GM18498 (cell line): ENCODE measurements at regions not wholly inside any gene's neighbourhood (a gene's known extent, or its start where the extent isn't known, plus 50 kb on each side); places are given as distances from the start of the nearest gene placed in this dataset.
"Not testable (repeated sequence)": the region's sequence is repeated elsewhere in the genome, so short reads cannot be mapped to it uniquely, and the experiment has no call there.

Experiments
- ATAC-seq: cut with Tn5 transposase; IDR thresholded peaks from one replicate; pipeline ENCODE4 v1.9.1; 2021; ENCODE audit warnings: mild to moderate bottlenecking, moderate library complexity; ENCODE audit not compliant: unreplicated experiment

DNA sequence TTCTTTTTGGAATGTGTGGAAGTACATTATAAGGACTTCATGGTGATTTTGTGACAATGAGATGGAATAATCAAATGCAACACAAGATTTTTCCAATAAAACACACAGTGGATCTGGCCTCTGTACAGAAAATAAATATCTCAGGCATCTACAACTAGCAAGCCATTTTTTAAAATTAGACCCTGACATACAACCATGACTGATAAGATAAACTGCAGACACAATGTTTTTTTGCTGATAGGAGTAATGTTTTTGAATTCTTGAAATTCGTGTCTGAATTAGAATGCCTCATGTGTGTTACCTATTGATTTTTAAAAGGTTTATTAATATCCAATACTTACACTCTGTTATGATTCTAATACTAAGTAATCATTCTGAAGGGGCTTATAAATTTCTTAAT, 328.1 kb downstream of the HGF start:
- no peak for ATAC-seq

DNA sequence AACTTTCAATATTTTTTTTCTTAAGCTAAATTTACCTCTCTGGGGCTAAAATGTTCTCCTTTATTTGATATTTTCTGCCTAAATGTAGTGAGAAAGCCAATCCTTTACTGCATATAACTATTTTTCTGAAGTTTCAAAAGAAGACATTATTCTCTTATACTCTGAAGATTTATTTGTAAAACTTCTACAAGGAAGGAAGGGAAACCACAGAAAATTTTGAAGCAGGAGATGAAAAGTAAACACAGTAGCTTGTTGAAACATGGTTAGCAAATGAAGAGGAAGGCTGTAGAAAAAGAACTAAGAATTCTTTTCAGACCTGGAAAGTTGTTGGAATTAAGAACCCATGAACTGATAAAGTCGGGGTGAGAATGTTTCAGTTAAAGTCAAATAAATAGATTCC, 330.3 kb downstream of the HGF start:
- ATAC-seq = no peak

DNA sequence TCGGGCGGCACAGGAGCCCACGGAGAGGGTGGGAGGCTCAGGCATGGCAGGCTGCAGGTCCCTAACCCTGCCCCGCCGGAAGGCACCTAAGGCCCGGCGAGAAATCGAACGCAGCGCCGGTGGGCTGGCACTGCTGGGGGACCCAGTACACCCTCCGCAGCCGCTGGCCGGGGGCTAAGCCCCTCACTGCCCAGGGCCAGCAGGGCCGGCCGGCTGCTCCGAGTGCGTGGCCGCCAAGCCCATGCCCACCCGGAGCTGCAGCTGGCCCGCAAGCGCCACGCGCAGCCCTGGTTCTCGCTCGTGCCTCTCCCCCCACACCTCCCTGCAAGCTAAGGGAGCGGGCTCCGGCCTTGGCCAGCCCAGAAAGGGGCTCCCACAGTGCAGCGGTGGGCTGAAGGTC, 332.7 kb downstream of the HGF start:
- ATAC-seq = not testable (repeated sequence)

DNA sequence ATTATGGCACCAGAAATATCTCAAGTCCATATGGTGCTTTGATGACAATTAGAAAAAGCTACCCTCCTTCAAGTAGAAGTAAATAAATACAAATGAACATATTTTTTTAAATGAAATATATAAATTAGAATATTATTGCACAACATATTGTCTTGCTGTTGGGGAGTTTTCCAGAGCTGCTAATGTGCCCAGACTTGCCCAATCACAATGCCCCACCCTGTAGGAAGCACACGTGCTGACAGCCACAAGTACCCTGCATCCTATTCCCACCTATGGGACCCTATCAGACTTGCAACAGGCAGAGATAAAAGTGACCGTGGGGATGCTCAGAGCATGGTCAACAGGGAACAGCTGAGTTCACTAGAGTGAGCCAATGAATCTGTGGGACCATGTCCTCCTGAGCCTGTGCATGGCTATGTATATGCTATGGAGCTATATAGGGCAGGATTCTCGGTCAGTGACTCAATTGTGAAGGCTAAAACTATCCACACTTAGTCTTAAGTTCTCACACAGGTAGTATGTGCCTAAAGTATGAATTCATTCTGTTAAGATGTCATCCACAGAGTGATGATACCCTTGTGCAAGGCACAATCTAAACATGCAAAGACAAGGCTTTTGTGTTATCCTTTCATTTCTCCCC, 336.0 kb downstream of the HGF start:
- no peak for ATAC-seq

DNA sequence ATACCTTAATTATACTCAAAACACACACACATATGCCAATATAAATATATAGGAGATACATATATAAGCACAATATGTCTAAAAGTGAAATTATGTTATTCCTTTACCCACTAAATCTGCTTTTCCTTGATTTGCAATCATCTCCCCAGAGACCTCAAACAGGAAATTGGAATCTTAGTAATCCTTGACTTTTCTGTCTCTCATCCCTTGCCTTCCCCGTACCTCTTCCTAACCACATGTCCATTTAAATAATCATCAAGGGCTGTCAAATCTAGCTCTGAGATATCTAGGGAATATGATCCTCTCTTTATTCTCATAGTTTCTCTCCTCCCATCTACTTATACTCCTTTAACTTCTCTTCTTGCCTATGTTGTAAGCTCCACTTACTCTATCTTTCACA, 336.6 kb downstream of the HGF start:
- no peak for ATAC-seq

DNA sequence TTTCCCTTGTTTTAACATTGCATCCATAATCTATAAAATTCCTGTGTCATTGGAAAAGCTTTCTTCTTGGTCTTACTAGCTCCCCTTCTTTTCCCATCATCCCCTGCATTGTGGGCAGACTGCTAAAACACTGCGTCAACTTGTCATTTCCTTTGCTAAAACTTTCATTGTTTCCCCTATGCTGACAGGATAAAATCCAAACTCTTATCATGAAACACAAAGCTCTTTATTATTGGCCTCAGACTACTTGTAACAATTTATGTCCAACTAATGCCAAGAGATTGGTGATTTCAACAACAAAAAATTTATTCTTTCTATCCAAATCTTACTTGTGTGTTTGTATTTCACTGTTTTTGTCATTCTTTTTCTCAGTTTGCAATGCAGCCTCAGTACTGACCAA, 339.1 kb downstream of the HGF start:
- ATAC-seq = no peak

DNA sequence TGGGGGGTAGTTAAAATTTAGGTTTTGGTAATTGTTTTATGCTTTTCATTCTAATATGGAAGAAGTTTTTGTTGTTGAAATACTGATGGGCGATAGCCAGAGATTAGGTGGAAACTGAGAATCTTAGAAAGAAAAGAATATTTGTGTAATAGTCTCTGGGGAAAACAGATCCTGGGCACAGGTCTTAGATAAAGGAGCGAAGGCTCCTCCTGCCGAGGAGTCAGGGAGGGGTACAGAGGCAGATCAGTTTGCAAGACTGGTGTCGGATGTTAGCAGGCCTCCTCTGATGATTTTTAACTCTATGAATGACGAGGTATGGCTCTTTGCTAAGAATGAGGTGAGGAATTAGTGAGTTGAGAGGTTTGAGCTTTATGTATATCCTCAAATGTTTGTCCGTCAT, 339.7 kb downstream of the HGF start:
- no peak for ATAC-seq

DNA sequence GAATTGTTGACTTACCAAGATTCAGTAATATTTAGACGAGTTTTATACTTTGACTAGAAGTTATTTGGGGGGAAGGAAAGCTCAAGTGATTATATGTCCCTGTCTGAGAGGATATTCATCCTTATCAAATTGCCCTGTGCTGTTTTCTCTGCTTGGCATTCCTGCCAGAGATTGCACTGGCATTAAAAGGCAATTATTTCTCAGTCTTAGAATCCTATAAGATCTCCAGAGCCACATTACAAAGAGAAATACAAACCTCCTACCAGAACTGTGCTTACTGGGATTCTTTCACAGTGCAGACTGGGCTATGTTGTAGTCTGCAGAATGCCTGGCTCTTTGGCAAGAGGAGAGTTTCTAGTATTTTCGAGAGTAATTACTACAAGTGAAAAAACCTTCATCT, 342.4 kb downstream of the HGF start:
- no peak for ATAC-seq

DNA sequence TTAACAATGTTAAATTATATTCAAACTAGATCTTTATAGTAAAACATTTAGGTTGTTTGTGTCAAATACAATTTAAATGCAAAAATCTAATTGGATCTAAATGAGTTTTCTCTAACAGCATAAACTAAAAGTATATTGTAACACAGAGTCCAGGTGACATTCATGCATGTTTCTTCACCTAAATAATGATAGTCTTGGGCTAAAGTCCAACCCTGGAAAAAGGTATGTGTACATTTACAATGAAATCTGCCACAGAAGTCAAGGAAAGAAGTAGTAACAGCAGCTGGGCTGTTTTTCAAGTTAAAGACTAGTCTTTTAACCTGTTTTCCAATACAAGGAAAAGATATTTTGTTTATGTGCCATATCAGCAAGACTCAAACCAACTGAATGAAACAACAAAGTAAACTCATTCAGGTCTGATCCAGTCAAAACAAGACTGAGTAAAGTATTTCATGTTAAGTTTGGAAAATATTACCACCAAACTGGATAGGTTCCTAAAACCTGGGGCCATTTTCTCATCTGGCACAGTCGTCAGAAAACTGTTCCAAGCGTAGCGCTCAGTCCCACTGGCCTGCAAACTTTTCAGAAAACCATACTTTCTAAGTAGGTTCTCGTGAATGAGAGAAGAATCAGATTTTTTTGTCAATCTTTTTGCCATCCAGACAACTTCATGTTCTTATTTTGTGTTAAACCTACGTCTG, 349.2 kb downstream of the HGF start:
- no peak for ATAC-seq

DNA sequence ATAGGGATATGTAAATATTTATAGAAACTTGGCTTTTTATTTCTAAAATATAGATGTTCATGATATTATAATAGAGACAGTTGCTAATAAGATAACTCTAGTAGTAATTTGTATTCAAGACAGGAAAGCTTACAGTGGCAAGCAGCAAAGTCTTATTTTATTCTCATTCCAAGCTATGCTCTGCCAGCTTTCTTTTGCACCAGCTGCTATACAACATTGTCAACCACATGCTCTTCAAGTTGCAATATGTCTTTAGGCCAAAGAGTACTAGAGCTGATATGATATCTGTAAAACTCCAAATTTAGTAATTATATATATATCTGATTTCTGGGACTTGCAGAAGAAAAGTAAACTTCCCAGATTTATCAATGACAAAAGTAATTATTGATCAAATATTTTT, 350.1 kb downstream of the HGF start:
- no peak for ATAC-seq

DNA sequence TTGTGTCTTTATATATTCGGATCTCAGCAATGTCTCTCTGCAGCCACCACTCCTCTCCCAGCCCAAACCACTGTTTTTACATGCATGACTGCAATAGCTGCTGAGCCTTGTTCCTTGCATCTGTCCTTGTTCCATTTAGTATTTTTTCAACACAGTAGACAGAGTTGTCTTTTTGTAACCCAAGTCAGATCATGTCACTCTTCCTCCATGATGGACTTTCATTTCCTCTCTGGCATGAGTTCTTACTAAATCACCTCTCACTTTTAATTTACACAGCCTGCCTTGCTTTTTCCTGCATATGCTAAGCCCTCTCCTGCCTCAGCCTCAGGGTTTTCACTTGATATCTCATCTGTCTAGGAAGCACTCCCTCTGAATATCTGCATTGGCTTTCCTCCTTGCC, 353.2 kb downstream of the HGF start:
- ATAC-seq = no peak

DNA sequence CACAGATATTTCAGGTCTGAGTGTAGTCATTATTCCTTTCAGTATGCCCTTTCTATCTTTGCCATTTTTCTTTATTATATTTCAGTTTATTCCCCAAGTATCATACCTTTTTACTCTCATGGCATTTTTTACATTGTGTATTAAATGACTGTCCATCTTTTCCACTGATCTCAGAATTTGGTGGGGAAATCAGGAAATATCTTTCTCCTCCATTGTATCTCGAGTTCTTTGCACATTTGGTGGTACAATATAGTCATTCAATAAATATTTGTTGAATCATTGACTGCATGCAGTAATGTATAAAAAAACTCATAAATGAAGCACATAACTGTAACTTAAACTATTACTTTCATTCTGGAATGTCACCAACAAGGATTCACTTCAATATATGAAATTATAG, 354.7 kb downstream of the HGF start:
- no peak for ATAC-seq

DNA sequence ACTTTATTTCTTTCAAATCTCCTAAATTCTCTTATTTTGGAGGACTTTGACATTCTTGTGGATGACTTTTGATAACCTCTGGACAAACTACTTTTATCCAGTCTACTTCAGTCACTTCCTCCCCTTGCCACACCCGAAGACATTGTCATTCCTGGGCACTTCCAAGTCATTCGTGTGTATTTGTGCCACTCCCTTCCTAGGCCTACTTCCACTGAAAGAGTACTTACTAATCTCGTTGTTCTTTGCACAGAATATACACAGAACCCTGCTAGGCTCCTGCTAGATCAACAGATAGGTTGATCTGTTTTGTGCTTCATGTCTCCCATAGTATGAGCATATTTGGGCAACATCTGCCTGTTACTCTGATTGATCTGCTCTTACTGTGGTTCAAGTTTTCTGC, 355.4 kb downstream of the HGF start:
- no peak for ATAC-seq

DNA sequence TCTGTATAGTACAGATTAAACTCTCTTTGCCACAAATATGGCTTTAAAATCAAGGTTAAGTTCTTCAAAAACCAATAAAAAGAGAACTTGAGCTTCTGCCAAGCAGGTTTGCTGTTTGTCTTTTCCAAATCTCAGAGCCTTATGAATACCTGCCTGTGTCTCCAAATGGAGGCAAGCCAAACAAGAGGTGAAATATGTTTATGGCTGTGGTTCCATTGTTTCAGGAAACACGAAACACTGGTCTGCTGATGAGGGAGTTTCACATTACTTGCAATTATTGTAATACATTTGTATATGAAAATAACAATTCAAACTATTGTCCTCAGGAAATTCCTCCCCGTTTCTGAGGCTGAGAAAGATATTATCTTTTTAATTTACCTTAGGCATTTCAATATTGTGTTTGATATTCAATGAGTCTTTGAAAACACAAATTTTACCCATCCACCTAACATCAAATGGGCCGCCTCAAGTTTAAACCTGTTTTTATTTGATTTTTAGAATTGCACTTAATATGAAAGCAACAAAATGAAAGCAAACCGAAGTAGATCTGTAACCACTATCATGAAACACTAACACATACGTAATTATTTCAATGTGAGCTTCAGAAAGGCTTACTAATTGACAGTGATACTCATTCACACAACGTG, 359.3 kb downstream of the HGF start:
- ATAC-seq = no peak

DNA sequence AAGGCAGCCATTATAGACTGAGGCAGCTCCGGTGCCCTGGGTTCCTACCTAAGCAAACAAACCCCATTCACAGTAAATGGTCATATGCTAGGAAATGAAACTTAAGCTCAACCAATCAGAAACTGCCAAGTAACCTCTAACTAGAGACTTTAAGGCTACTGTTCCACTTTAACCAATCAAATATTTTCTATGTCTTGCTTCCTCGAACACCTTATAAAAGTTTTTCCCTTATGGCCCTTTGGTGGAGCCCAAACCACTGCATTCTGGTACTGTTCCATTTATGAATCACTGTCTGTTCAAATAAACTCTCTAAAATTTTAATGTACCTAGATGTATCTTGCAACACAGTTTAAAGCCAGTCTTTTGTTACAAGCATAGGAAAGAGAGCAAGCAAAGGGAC, 361.1 kb downstream of the HGF start:
- no peak for ATAC-seq

DNA sequence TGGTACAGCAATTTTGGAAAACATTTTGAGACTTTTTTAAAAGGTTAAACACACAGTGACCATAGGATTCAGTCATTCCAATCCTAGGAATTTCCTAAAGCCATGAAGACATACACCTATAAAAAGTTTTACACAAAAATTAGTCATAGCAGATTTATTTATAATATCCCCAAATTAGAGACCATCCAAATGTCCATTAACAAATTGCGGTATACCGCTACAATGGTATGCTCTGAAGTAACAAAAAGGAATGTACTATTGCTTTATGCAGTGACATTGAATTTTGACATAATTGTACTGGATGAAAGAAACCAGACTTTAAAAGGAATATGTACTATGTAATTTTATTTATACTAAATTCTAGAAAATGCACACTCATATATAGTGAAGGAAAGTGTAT, 362.8 kb downstream of the HGF start:
- no peak for ATAC-seq

DNA sequence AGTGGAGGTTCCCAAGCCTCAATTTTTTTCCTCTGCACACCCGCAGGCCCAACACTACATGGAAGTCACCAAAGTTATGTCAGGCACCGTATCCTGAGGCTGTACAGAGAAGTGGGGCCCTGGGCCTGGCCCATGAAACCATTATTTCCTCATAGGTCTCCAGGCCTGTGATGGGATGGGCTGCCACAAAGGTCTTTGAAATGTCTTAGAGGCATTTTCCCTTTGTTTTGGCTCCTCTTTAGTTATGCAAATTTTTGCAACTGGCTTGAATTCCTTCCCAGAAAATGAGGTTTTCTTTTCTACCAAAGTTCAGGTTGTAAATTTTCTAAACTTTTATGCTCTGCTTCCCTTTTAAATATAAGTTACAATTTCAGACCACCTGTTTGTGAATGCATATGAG, 365.2 kb downstream of the HGF start:
- ATAC-seq = no peak

DNA sequence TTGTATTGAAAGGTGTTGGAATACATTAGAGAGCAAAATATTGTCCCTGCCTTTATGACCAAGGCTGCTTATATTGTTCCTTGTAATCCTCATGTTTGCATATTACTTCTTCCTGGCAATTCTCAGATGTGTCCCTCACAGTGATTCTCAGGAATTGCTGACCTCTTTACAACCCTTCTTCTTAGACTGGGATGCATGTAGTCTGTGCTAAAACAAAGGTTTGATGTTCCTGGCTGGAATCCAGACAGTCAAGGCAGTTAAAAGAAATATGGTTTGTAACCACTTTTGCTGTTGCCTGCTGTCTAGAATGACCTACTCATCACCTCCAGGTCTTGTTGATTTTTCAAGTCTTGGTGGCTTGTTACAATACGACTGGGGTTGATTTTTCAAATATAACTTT, 367.6 kb downstream of the HGF start:
- no peak for ATAC-seq

DNA sequence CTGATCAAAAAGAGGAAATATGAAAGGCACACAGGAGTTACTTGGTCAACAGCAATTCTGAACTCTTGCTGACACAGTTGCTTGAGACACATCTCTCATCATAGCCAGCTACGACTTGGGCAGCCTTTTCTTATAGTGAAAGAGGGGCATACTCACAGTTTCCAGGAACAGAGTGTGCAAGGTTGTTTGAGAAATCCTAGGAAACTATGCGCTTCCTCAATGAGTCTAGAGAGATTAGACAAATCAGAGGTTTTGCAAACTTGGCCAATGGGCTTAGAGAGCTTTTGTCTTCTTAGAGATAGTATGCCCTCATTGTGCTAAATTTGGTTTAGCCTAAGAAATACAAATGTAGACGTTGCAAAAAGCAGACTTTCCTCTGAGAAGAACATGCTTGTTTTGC, 370.4 kb downstream of the HGF start:
- no peak for ATAC-seq

DNA sequence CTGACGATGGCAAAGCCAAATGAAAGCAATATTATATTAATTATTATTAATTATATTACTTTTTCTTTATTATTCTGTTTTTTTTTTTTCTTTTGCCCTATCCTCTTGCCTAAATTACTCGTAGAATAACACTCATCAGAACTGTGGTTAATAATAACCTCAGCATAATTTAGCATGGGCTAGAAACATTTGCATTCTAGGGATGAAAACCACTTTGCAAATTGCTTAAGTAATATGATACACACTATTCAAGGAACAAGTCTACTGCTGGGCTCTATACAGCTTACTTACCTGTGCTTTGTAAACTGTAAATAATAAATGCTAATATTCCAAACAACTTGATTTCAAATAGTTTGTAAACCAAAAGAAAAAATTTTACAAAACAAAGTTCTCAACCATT, 375.8 kb downstream of the HGF start:
- ATAC-seq = no peak

DNA sequence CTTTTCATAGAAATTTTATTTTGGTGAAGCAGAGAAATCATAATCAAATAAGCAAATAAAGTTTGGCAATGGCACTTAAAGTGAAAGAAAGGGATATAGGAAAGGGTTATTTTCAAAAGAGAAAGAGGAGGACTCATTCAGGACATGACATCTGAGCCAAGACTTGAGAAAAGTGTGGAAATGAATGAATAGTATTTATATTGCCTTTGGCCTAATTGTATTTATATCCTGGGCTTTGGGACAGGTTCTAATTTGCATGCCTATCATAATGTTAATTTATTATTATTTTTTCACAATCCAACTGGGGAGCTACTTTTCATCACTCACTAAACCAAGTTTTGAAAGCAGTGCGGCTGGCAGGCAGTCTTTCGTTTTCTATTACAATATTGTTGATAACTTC, 376.8 kb downstream of the HGF start:
- no peak for ATAC-seq

DNA sequence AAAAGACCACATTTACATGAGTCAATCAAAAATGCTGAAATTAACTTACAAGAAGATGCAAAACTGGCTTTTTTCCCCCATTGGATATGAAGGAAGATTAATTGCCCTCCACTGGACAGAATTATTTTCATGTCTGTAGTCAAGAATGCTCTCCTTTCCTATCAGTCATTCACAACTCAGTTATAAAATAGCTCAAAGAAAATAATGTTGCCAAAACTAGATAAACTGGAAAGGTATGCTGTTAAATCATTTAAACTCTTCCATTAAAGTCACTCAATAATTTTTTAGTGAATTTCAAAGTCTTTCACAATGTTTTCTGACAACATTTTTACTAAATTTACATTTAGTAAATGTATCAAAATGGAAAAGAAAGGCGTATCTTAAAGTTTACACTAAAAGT, 384.5 kb downstream of the HGF start:
- ATAC-seq = no peak

DNA sequence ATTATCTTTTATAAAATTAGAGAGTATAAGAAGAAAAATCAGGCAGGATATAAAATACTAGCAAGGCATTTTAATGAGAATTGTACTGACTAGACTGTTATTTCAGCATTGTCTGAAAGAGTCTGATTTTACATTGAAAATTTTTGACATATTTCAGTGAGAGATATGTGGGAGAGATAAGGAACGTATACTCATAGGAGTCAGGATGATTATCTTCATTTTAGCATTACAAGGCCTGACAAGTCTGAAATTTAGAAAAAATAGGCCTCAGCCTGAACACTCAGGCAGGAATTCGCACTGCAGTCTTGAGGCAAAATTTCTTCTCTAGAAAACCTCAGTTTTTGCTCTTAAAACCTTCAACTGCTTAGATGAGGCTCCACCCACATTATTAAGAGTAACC, 386.0 kb downstream of the HGF start:
- ATAC-seq = no peak
